ENCODE measurements at regions not wholly inside any gene's neighbourhood (a gene's known extent, or its start where the extent isn't known, plus 50 kb on each side); places are given as distances from the start of the nearest gene placed in this dataset.

DNA sequence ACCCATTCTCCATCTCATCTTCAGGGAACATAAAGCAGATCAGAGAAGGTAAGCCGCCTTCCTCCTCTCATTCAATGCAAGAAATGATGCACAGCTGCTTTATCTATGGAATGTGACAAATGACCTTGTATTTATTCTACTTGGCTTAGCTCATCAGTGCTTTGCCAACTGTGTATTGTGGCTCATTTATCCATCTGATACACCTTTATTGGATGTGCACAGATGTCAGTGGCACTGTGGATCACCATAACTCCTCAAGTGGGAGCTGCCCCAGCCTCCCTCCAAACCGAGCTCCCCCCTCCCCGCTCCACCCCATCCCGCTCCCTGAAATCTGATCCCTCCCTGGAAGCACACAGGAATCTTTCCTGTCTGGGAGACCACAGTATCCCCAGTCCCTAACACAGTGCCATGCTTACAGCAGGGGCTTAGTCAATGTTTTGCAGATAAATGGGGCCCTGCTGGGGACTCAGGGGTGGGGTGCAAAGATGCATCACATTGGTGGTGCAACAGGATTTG is 156.0 kb upstream of the RAB4A start:
- DNase-seq (no peak), ATAC-seq (no peak)
- Histone ChIP-seq H3K27ac (peak overlapping the region in 1 of 12 donors; percentile 63), H3K27me3 (peaks cover 0 to 11% (median 0%) of the 10 kb centered on the region in 9 donors), H3K9me3 (no peaks in the 10 kb centered on the region), H3K4me3 (no peak overlapping the region), H3K36me3 (no peaks in the 10 kb centered on the region), H3K4me1 (peaks cover 0 to 11% (median 1%) of the 10 kb centered on the region in 12 donors)
- no peak for TF ChIP-seq POLR2A (IDR thresholded peaks at IDR 0.05)
- TF ChIP-seq, protein P1, sequence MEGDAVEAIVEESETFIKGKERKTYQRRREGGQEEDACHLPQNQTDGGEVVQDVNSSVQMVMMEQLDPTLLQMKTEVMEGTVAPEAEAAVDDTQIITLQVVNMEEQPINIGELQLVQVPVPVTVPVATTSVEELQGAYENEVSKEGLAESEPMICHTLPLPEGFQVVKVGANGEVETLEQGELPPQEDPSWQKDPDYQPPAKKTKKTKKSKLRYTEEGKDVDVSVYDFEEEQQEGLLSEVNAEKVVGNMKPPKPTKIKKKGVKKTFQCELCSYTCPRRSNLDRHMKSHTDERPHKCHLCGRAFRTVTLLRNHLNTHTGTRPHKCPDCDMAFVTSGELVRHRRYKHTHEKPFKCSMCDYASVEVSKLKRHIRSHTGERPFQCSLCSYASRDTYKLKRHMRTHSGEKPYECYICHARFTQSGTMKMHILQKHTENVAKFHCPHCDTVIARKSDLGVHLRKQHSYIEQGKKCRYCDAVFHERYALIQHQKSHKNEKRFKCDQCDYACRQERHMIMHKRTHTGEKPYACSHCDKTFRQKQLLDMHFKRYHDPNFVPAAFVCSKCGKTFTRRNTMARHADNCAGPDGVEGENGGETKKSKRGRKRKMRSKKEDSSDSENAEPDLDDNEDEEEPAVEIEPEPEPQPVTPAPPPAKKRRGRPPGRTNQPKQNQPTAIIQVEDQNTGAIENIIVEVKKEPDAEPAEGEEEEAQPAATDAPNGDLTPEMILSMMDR (IDR thresholded peaks at IDR 0.05): no peak
- WGBS, 4 donors: 46 to 67% (median 52%) methylated on average over 4 of the region's 4 CpGs
- intact Hi-C loops (cut with DNase I): no loop called here

DNA sequence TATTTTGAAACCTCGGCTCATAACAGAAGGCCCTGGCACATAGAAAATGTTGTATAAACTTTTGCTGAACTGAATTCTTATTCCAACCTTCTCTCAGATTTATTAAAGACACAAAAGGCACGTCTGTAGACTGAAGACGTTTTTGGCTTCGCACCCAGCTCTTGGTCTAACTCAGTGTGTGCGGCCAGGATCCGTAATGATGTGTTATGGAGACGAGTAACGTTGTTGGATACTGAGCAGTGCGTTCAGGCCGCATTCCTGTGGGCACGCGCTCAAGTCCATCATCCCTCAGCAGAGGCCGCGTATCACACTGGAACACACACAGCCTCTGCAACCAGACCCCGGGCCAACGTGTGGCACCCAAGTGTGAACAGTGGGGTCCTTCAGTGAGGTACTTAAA is 154.8 kb upstream of the RAB4A start:
- 91 to 97% (median 94%) methylated on average over 16 of the region's 16 CpGs for WGBS, 4 donors
- Histone ChIP-seq H3K27me3 (peaks cover 0 to 11% (median 0%) of the 10 kb centered on the region in 9 donors), H3K36me3 (no peaks in the 10 kb centered on the region), H3K4me1 (peaks cover 0 to 11% (median 0%) of the 10 kb centered on the region in 12 donors), H3K27ac (peak overlapping the region in 1 of 12 donors; percentile 76), H3K4me3 (no peak overlapping the region), H3K9me3 (no peaks in the 10 kb centered on the region)
- intact Hi-C loops (cut with DNase I): no loop called here
- DNase-seq (no peak), ATAC-seq (no peak)
- no peak for TF ChIP-seq POLR2A (IDR thresholded peaks at IDR 0.05)
- TF ChIP-seq, protein P1 (IDR thresholded peaks at IDR 0.05): no peak

DNA sequence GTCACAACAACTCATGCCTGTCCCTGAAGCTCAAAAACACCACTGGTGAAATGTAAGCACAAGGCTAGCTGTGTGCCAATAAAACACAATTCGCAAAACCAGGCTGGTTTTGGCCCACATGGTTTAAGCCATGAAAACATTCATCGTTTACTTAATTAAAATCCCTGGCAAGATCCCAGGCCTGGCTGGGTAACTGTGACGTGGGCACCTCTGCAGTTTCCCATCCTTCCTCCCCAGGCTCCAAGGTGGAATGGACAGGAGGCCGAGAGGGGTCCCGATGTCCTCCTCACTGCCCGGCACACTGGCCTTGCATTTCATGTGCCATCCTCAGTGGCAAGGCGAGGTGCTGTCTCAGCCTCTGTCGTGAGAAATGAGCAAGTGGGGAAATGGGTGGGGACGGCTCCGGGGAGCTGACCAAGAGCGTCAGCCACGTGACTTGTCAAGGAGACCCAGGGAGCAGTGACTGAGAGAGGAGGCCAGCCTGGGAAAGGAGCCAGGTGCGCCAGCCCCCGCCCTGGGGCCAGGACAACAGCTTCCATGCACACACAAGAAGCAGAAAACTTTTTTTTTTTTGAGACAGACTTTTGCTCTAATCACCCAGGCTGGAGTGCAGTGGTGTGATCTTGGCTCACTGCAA is 153.1 kb upstream of the RAB4A start:
- Histone ChIP-seq H3K9me3 (no peaks in the 10 kb centered on the region), H3K4me3 (no peak overlapping the region), H3K36me3 (no peaks in the 10 kb centered on the region), H3K4me1 (peaks cover 0 to 11% (median 0%) of the 10 kb centered on the region in 12 donors), H3K27me3 (peaks cover 0 to 12% (median 0%) of the 10 kb centered on the region in 9 donors), H3K27ac (peak overlapping the region in 1 of 12 donors; percentile 76)
- ATAC-seq (peak in 2 of 4 donors; percentile 66 to 77), DNase-seq (peak; percentile 36 to 76 (median 38))
- 40 to 71% (median 53%) methylated on average over 14 of the region's 14 CpGs for WGBS, 4 donors
- intact Hi-C loops (cut with DNase I): no loop called here
- TF ChIP-seq, protein P1 (IDR thresholded peaks at IDR 0.05): no peak
- no peak for TF ChIP-seq POLR2A (IDR thresholded peaks at IDR 0.05)

DNA sequence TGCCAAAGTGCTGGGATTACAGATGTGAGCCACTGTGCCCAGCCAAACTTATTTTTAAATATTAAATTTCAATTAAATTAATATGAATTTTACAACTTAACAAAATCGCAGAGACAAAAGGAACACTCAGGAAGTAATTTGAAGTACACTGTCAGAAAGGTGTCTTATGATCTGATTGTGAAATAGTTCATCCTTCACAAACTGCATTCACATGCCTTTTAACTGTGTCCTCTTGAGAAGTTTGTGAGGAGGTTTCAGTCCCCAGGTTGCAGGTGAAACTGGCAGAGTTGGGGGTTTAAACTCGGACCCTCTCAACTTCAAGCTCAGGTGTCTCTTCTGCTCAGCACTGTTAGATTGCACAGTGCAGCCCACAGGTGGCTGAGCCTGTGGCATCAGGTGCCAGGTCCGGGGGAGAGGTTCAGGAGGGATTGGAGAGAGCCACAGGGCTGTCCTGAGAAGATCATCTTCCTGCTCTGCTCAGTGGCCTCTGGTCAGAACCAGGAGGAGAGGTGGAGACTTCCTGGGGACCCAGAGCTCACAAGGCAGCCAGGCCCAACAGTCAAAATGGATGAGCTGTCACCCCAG is 152.3 kb upstream of the RAB4A start:
- no peak for ATAC-seq
- peaks cover 0 to 11% (median 0%) of the 10 kb centered on the region in 12 donors for H3K4me1 ChIP-seq

More for the DNA sequence above, 152.3 kb upstream of the RAB4A start:
- Histone ChIP-seq H3K4me3 (no peak overlapping the region), H3K36me3 (no peaks in the 10 kb centered on the region), H3K9me3 (no peaks in the 10 kb centered on the region), H3K27me3 (peaks cover 0 to 20% (median 0%) of the 10 kb centered on the region in 9 donors), H3K27ac (peak overlapping the region in 1 of 12 donors; percentile 76)
- 85 to 91% (median 87%) methylated on average over 3 of the region's 3 CpGs for WGBS, 4 donors
- no peak for TF ChIP-seq POLR2A (IDR thresholded peaks at IDR 0.05)
- TF ChIP-seq, protein P1 (IDR thresholded peaks at IDR 0.05): no peak
- no peak for DNase-seq
- intact Hi-C loops (cut with DNase I): no loop called here
